ENCODE measurements at regions not wholly inside any gene's neighbourhood (a gene's known extent, or its start where the extent isn't known, plus 50 kb on each side); places are given as distances from the start of the nearest gene placed in this dataset.

DNA sequence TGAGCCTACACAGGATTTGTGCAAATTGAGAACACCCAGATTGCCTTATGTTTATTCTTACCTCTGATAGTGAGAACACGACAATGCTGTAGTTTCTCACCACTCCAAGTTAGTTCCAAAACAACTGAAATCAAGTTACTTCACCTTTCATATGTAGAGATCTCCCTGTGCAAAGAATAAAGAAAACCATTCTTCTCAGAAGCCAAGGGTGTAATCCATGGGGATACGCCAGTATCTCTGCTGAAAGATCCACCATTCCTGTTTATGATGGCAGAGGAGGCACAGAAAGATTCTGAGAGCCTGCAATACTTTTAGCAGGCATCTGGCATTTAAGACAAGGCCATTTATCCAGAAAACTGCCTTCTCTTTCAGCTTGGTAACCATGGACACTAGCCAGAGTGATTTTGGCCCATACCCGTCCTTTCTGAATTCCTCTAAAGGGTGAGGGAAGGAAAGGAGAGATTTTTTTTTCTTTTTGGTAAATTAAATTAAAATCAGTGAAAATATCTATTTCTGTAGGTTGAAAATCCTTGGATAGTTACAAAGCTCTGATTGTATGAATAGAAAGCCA, 355.4 kb upstream of the FAR2 start:
- TF ChIP-seq POLR2AphosphoS5 (IDR thresholded peaks at IDR 0.05; ENCODE audit: low read depth) (no peak), CTCF (IDR thresholded peaks at IDR 0.05; ENCODE audit: insufficient read depth, low read length) (no peak)

Measured in HL-60 (cell line).